H1 (cell line): ENCODE measurements at regions not wholly inside any gene's neighbourhood (a gene's known extent, or its start where the extent isn't known, plus 50 kb on each side); places are given as distances from the start of the nearest gene placed in this dataset.

Experiments used
- CTCF ChIA-PET: fragments of 300-600 bp; sonication (Branson Sonifier 250); formaldehyde crosslinking; loops from one replicate; lab custom pipeline; 2021; ENCODE audit not compliant: partially characterized antibody; lab: Charles Lee
- POLR2A ChIA-PET: fragments of 300-600 bp; sonication (Branson Sonifier 250); formaldehyde crosslinking; loops from one replicate; lab custom pipeline; 2021; ENCODE audit warnings: inconsistent platforms; ENCODE audit not compliant: partially characterized antibody; lab: Charles Lee
- DNase-seq, 2 experiments: peaks; one replicate each; pipeline versions ENCODE4 v3.0.0 to v3.0.0-alpha.2; 2010 to 2022; ENCODE audit warnings: low spot score in 2 of 2, low read depth in 1 of 2, mixed read lengths in 1 of 2
- FAIRE-seq: peaks from 2 replicates; lab custom pipeline; 2011; peaks lifted over from hg19 to GRCh38; lab: Jason Lieb, UNC
- H2AFZ ChIP-seq: 2 replicates; pipeline ENCODE4 v1.8.1; 2012; ENCODE audit warnings: low read length, inconsistent platforms
- H2AK5ac ChIP-seq: 2 replicates; pipeline ENCODE4 v1.6.1; 2013; ENCODE audit warnings: low read depth, low read length
- H2BK120ac ChIP-seq: replicated peaks from 2 replicates; pipeline ENCODE3; 2013; ENCODE audit warnings: low read depth, low read length, inconsistent platforms
- H2BK12ac ChIP-seq: 2 replicates; pipeline ENCODE4 v1.6.1; 2013; ENCODE audit warnings: low read depth, low read length
- H2BK15ac ChIP-seq: 2 replicates; pipeline ENCODE4 v1.6.1; 2013; ENCODE audit warnings: low read length
- H2BK20ac ChIP-seq: 2 replicates; pipeline ENCODE4 v1.6.1; 2013; ENCODE audit warnings: low read length
- H2BK5ac ChIP-seq: 2 replicates; pipeline ENCODE4 v1.6.1; 2013; ENCODE audit warnings: low read depth, low read length
- H3K14ac ChIP-seq: 2 replicates; pipeline ENCODE4 v1.6.1; 2013; ENCODE audit warnings: inconsistent platforms; ENCODE audit not compliant: insufficient read length
- H3K18ac ChIP-seq: 2 replicates; pipeline ENCODE4 v1.6.1; 2013; ENCODE audit warnings: low read length; ENCODE audit errors: extremely low read depth
- H3K23ac ChIP-seq: 2 replicates; pipeline ENCODE4 v1.6.1; 2013; ENCODE audit warnings: inconsistent platforms; ENCODE audit not compliant: insufficient read length
- H3K23me2 ChIP-seq: 2 replicates; pipeline ENCODE4 v1.6.1; 2013; ENCODE audit warnings: low read depth, low read length
- H3K27ac ChIP-seq: 2 replicates; pipeline ENCODE4 v1.6.1; 2011; ENCODE audit warnings: low read depth, low read length, inconsistent platforms
- H3K27me3 ChIP-seq, 4 experiments: replicated peaks in 1 of 4; 1 replicate in 1 of 4; 2 replicates in 3 of 4; pipeline versions ENCODE4 v1.6.1 to v1.8.1; 2011 to 2013; ENCODE audit warnings: low read length in 3 of 4, mild to moderate bottlenecking in 3 of 4, inconsistent platforms in 2 of 4, mixed read lengths in 2 of 4, moderate library complexity in 1 of 4; ENCODE audit not compliant: control insufficient read depth in 3 of 4, insufficient read depth in 3 of 4; ENCODE audit errors: extremely low read depth in 1 of 4
- H3K36me3 ChIP-seq, 4 experiments: 2 replicates each; pipeline versions ENCODE4 v1.6.1 to v1.8.1; 2011 to 2013; ENCODE audit warnings: mild to moderate bottlenecking in 4 of 4, low read length in 3 of 4, moderate library complexity in 2 of 4, control low read depth in 1 of 4, inconsistent platforms in 1 of 4; ENCODE audit not compliant: insufficient read depth in 4 of 4, control insufficient read depth in 2 of 4
- H3K4ac ChIP-seq: replicated peaks from 2 replicates; pipeline ENCODE3; 2013; ENCODE audit warnings: low read length, low read depth, mixed read lengths, inconsistent platforms; ENCODE audit not compliant: insufficient read length
- H3K4me1 ChIP-seq, 4 experiments: replicated peaks in 1 of 4; 1 replicate in 1 of 4; 2 replicates in 3 of 4; pipeline versions ENCODE4 v1.6.1 to v1.8.1; 2011 to 2013; ENCODE audit warnings: low read length in 3 of 4, inconsistent platforms in 2 of 4, mixed read lengths in 1 of 4; ENCODE audit not compliant: insufficient read depth in 4 of 4, control insufficient read depth in 3 of 4
- H3K4me2 ChIP-seq, 2 experiments: 2 replicates each; pipeline versions ENCODE4 v1.6.1 to v1.8.1; 2011 to 2013; ENCODE audit warnings: low read depth in 2 of 2, low read length in 2 of 2, control low read depth in 1 of 2, inconsistent platforms in 1 of 2, mild to moderate bottlenecking in 1 of 2; ENCODE audit not compliant: insufficient read depth in 1 of 2
- H3K4me3 ChIP-seq, 4 experiments: fragments of 200-600, 300-600 bp in 1 of 4; sonication (generic), shearing (Covaris generic), sonication (Bioruptor Twin) in 1 of 4; 2 replicates each; pipeline versions ENCODE4 v1.5.1 to v1.8.1; 2011 to 2016; ENCODE audit warnings: low read length in 4 of 4, low read depth in 3 of 4, control low read depth in 2 of 4, inconsistent platforms in 2 of 4, mild to moderate bottlenecking in 2 of 4, mixed read lengths in 1 of 4, moderate library complexity in 1 of 4; ENCODE audit not compliant: insufficient read depth in 2 of 4; ENCODE audit errors: extremely low read depth in 1 of 4
- H3K56ac ChIP-seq: replicated peaks from 2 replicates; pipeline ENCODE3; 2013; ENCODE audit warnings: low read depth, mild to moderate bottlenecking, mixed read lengths, low read length, inconsistent platforms; ENCODE audit not compliant: insufficient read length
- H3K79me1 ChIP-seq: 2 replicates; pipeline ENCODE4 v1.6.1; 2013; ENCODE audit warnings: low read depth, low read length, control low read depth
- H3K79me2 ChIP-seq, 2 experiments: 2 replicates each; pipeline versions ENCODE4 v1.6.1 to v1.8.1; 2012 to 2013; ENCODE audit warnings: low read length in 2 of 2, mild to moderate bottlenecking in 2 of 2, inconsistent platforms in 1 of 2; ENCODE audit not compliant: insufficient read depth in 2 of 2, control insufficient read depth in 1 of 2
- H3K9ac ChIP-seq, 4 experiments: replicated peaks in 1 of 4; 1 replicate in 1 of 4; 2 replicates in 3 of 4; pipeline versions ENCODE4 v1.6.1 to v1.8.1; 2011 to 2013; ENCODE audit warnings: low read depth in 3 of 4, low read length in 3 of 4, control low read depth in 2 of 4, mild to moderate bottlenecking in 2 of 4, moderate library complexity in 2 of 4, inconsistent platforms in 1 of 4; ENCODE audit errors: extremely low read depth in 1 of 4
- H3K9me3 ChIP-seq, 2 experiments: 2 replicates each; pipeline versions ENCODE4 v1.6.1 to v1.8.1; 2012 to 2013; ENCODE audit warnings: mild to moderate bottlenecking in 2 of 2, moderate library complexity in 2 of 2, control low read depth in 1 of 2, inconsistent platforms in 1 of 2, low read depth in 1 of 2, low read length in 1 of 2, mixed read lengths in 1 of 2; ENCODE audit not compliant: insufficient read depth in 2 of 2
- H4K20me1 ChIP-seq, 2 experiments: replicated peaks in 1 of 2; 2 replicates each; pipeline versions ENCODE3 to v1.8.1; 2011 to 2013; ENCODE audit warnings: inconsistent platforms in 2 of 2, low read length in 2 of 2, mild to moderate bottlenecking in 1 of 2; ENCODE audit not compliant: insufficient read depth in 2 of 2, control insufficient read depth in 1 of 2
- H4K5ac ChIP-seq: 2 replicates; pipeline ENCODE4 v1.6.1; 2013; ENCODE audit warnings: low read length, low read depth, mixed read lengths, inconsistent platforms; ENCODE audit not compliant: insufficient read length
- H4K8ac ChIP-seq: 2 replicates; pipeline ENCODE4 v1.8.0; 2013; ENCODE audit warnings: mild to moderate bottlenecking, moderate library complexity, low read length, inconsistent platforms; ENCODE audit not compliant: insufficient read depth; ENCODE audit errors: extremely low read depth
- H4K91ac ChIP-seq: replicated peaks from 2 replicates; pipeline ENCODE3; 2013; ENCODE audit warnings: low read length, mixed read lengths, inconsistent platforms; ENCODE audit not compliant: insufficient read length
- ASH2L ChIP-seq: fragments of 200-600, 300-600 bp; sonication (generic); IDR thresholded peaks from one replicate; pipeline ENCODE4 v1.7.1; 2017; ENCODE audit warnings: low read length
- CBX5 ChIP-seq: fragments of 300-800, 300-1000 bp; sonication (generic); IDR thresholded peaks from 2 replicates; pipeline ENCODE4 v1.7.1; 2016; ENCODE audit warnings: antibody characterized with exemption, low read length, low read depth
- CTBP2 ChIP-seq: IDR thresholded peaks from 2 replicates; pipeline ENCODE4 v1.7.0; 2011; ENCODE audit warnings: borderline replicate concordance, mild to moderate bottlenecking, moderate library complexity, mixed read lengths, low read length; ENCODE audit not compliant: insufficient read depth, insufficient read length
- E2F6 ChIP-seq: IDR thresholded peaks from 2 replicates; pipeline ENCODE4 v1.6.1; 2012; ENCODE audit warnings: inconsistent platforms
- HDAC2 ChIP-seq, 2 experiments: fragments of 300-600 bp in 1 of 2; sonication (generic) in 1 of 2; IDR thresholded peaks; 2 replicates each; pipeline ENCODE4 v1.6.1; 2011 to 2012; ENCODE audit warnings: low read depth in 2 of 2, low read length in 2 of 2, mild to moderate bottlenecking in 2 of 2, moderate library complexity in 2 of 2, borderline replicate concordance in 1 of 2, inconsistent platforms in 1 of 2
- MAX ChIP-seq: IDR thresholded peaks from 2 replicates; pipeline ENCODE4 v1.6.1; 2012; ENCODE audit warnings: inconsistent platforms
- NANOG ChIP-seq: IDR thresholded peaks from 2 replicates; pipeline ENCODE4 v1.6.1; 2011; ENCODE audit warnings: low read length, low read depth, mild to moderate bottlenecking, inconsistent platforms; ENCODE audit not compliant: insufficient read depth, poor library complexity, severe bottlenecking
- POU5F1 ChIP-seq: IDR thresholded peaks from 2 replicates; pipeline ENCODE4 v1.6.1; 2011; ENCODE audit warnings: low read depth, mild to moderate bottlenecking, low read length, moderate library complexity
- SIX5 ChIP-seq: IDR thresholded peaks from 2 replicates; pipeline ENCODE4 v1.6.1; 2011; ENCODE audit warnings: mild to moderate bottlenecking, low read depth, low read length
- TAF1 ChIP-seq: IDR thresholded peaks from 2 replicates; pipeline ENCODE4 v1.6.1; 2011; ENCODE audit warnings: mild to moderate bottlenecking, low read depth, low read length
- TBP ChIP-seq: IDR thresholded peaks from 2 replicates; pipeline ENCODE4 v1.6.1; 2011; ENCODE audit warnings: low read depth, low read length, improper control_type of control experiment
- WGBS, 2 experiments: shearing (Covaris generic) in 1 of 2; methylation state at CpG; one replicate each; pipeline versions ENCODE4 v1.1.6 to v1.1.7; 2013 to 2015; ENCODE audit warnings: low lambda C conversion rate in 2 of 2, mixed read lengths in 2 of 2, inconsistent platforms in 1 of 2, low coverage in 1 of 2, missing lambda C conversion rate in 1 of 2; ENCODE audit not compliant: insufficient replicate concordance in 2 of 2, insufficient coverage in 1 of 2, insufficient read length in 1 of 2; ENCODE audit errors: extremely low coverage in 1 of 2, missing lambda C conversion rate in 1 of 2; 5-methylcytosine and 5-hydroxymethylcytosine counted together

- H3K4me2 ChIP-seq, result no peak overlapping the region
- no peak overlapping the region for H3K56ac ChIP-seq
- no peak overlapping the region for H4K8ac ChIP-seq
- H3K27ac ChIP-seq, result no peak overlapping the region
- WGBS, 2 experiments, result 89% methylated on average over 5 of the region's 5 CpGs; no CpG with 5 or more reads in 1 of the 2 experiments
- H2BK120ac ChIP-seq, result no peak overlapping the region
- POLR2A ChIA-PET, result no interaction called here
- no peaks in the 10 kb centered on the region for H3K23me2 ChIP-seq
- no peak overlapping the region for H3K9ac ChIP-seq
- H3K4me3 ChIP-seq, result no peak overlapping the region
- H4K91ac ChIP-seq, result no peak overlapping the region
- DNase-seq (no peak), FAIRE-seq (no peak)
- H3K4ac ChIP-seq, result no peak overlapping the region
- no peak overlapping the region for H2AK5ac ChIP-seq
- H2BK15ac ChIP-seq, result no peak overlapping the region
- H2BK5ac ChIP-seq, result no peak overlapping the region
- no peak overlapping the region for H2BK12ac ChIP-seq
- H3K14ac ChIP-seq, result no peak overlapping the region
- H2AFZ ChIP-seq, result no peak overlapping the region
- no peaks in the 10 kb centered on the region for H3K79me1 ChIP-seq
- H3K36me3 ChIP-seq, result no peaks in the 10 kb centered on the region
- H3K18ac ChIP-seq, result no peak overlapping the region
- H4K5ac ChIP-seq, result no peak overlapping the region
- H4K20me1 ChIP-seq, result no peaks in the 10 kb centered on the region
- CTCF ChIA-PET, result no interaction called here
- H3K27me3 ChIP-seq, result no peaks in the 10 kb centered on the region
- no peaks in the 10 kb centered on the region for H3K79me2 ChIP-seq
- no peak overlapping the region for H2BK20ac ChIP-seq
- no peak overlapping the region for H3K23ac ChIP-seq
- no peaks in the 10 kb centered on the region for H3K9me3 ChIP-seq
- no peaks in the 10 kb centered on the region for H3K4me1 ChIP-seq
- TF ChIP-seq POU5F1 (no peak), NANOG (no peak), E2F6 (no peak), HDAC2 (IDR thresholded peaks at IDR 0.05; ENCODE audit: borderline replicate concordance in 1 of 2, low read depth in 2 of 2, low read length in 2 of 2) (no peak), TBP (no peak), TAF1 (no peak), CBX5 (no peak), CTBP2 (no peak), SIX5 (no peak), ASH2L (no peak), MAX (no peak)
Measured at GRCh38 chrX:115437841-115438595, 123.0 kb upstream of the PLS3 start.
